Upper lobe of left lung (tissue), 6 donors: ENCODE measurements at regions not wholly inside any gene's neighbourhood (a gene's known extent, or its start where the extent isn't known, plus 50 kb on each side); places are given as distances from the start of the nearest gene placed in this dataset.

ENCODE experiments used
- ATAC-seq, 2 donors: fragments of 200-7000 bp; cut with Tn5 transposase; one replicate each; pipeline ENCODE4 v1.9.1; 2022; ENCODE audit warnings: mild to moderate bottlenecking in 2 of 2, moderate library complexity in 2 of 2; ENCODE audit not compliant: low FRiP score in 2 of 2
- DNase-seq, 2 donors: peaks; one replicate each; pipeline ENCODE4 v3.0.0-alpha.2; 2019 to 2020
- H3K27ac ChIP-seq, 4 donors: fragments of 200-600 bp; sonication (generic); one replicate each; pipeline ENCODE4 v1.5.1; 2016 to 2019
- H3K27me3 ChIP-seq, 4 donors: fragments of 200-600 bp; sonication (generic); one replicate each; pipeline ENCODE4 v1.5.1; 2017 to 2019
- H3K36me3 ChIP-seq, 4 donors: fragments of 200-600 bp; sonication (generic); one replicate each; pipeline ENCODE4 v1.5.1; 2016 to 2019
- H3K4me1 ChIP-seq, 4 donors: fragments of 200-600 bp; sonication (generic); one replicate each; pipeline ENCODE4 v1.5.1; 2018 to 2019
- H3K4me3 ChIP-seq, 4 donors: fragments of 200-600 bp; sonication (generic); one replicate each; pipeline ENCODE4 v1.5.1; 2017 to 2019; ENCODE audit warnings: mild to moderate bottlenecking in 2 of 4, moderate library complexity in 1 of 4
- H3K9me3 ChIP-seq, 4 donors: fragments of 200-600 bp; sonication (generic); one replicate each; pipeline ENCODE4 v1.5.1; 2018 to 2019
- CTCF ChIP-seq, 6 experiments: fragments of 450-650 bp in 4 of 6; fragments of 200-600 bp in 2 of 6; sonication (generic) in 2 of 6; IDR thresholded peaks; one replicate each; pipeline ENCODE4 v1.5.1; 2016 to 2019; ENCODE audit warnings: antibody characterized with exemption in 6 of 6
- EP300 ChIP-seq, 4 donors: sonication (generic); formaldehyde crosslinking; IDR thresholded peaks; one replicate each; pipeline ENCODE4 v1.5.1; 2017; ENCODE audit warnings: antibody characterized with exemption in 4 of 4, control low read depth in 2 of 4
- POLR2A ChIP-seq, 4 donors: fragments of 450-650 bp; IDR thresholded peaks; one replicate each; pipeline ENCODE4 v1.5.1; 2016 to 2017; ENCODE audit warnings: antibody characterized with exemption in 4 of 4, mild to moderate bottlenecking in 2 of 4
- POLR2AphosphoS5 ChIP-seq, 2 donors: sonication (generic); formaldehyde crosslinking; IDR thresholded peaks; one replicate each; pipeline ENCODE4 v1.5.1; 2017; ENCODE audit warnings: antibody characterized with exemption in 2 of 2
- WGBS, 2 donors: methylation state at CpG; one replicate each; pipeline ENCODE4 v1.1.5; 2017 to 2018; 5-methylcytosine and 5-hydroxymethylcytosine counted together
- donor health status: DM: no; HTN: no; CAD: no; lungs with moderate emphysema.
- donor health status: DM: no; HTN: yes; CAD: no; lungs with severe emphysema.

GRCh38 chr14:76974365-76974764 lies 54.1 kb downstream of the IRF2BPL start:
- DNase-seq (no peak), ATAC-seq (no peak)
- H3K9me3 ChIP-seq, result no peaks in the 10 kb centered on the region
- no peaks in the 10 kb centered on the region for H3K27me3 ChIP-seq
- H3K4me3 ChIP-seq, result no peak overlapping the region
- no peak overlapping the region for H3K27ac ChIP-seq
- TF ChIP-seq POLR2A (IDR thresholded peaks at IDR 0.05) (no peak), CTCF (IDR thresholded peaks at IDR 0.05) (no peak), EP300 (IDR thresholded peaks at IDR 0.05) (no peak), POLR2AphosphoS5 (IDR thresholded peaks at IDR 0.05) (no peak)
- WGBS, 2 donors, result 64 to 73% methylated on average over 2 of the region's 2 CpGs
- H3K4me1 ChIP-seq, result peaks cover 0 to 7% (median 3%) of the 10 kb centered on the region in 4 donors
- no peaks in the 10 kb centered on the region for H3K36me3 ChIP-seq

GRCh38 chr14:76971549-76971948 lies 57.0 kb downstream of the IRF2BPL start:
- H3K4me1 ChIP-seq, result peaks cover 0 to 6% (median under 1%) of the 10 kb centered on the region in 4 donors
- no peaks in the 10 kb centered on the region for H3K36me3 ChIP-seq
- DNase-seq, result no peak
- no peak overlapping the region for H3K4me3 ChIP-seq
- no peak for ATAC-seq
- H3K27me3 ChIP-seq, result no peaks in the 10 kb centered on the region
- H3K9me3 ChIP-seq, result no peaks in the 10 kb centered on the region
- WGBS, 2 donors, result 91 to 96% methylated on average over 6 of the region's 6 CpGs
- H3K27ac ChIP-seq, result no peak overlapping the region
- no peak for TF ChIP-seq POLR2AphosphoS5 (IDR thresholded peaks at IDR 0.05)
- TF ChIP-seq POLR2A (IDR thresholded peaks at IDR 0.05), result no peak
- TF ChIP-seq CTCF (IDR thresholded peaks at IDR 0.05), result no peak
- no peak for TF ChIP-seq EP300 (IDR thresholded peaks at IDR 0.05)

DNA sequence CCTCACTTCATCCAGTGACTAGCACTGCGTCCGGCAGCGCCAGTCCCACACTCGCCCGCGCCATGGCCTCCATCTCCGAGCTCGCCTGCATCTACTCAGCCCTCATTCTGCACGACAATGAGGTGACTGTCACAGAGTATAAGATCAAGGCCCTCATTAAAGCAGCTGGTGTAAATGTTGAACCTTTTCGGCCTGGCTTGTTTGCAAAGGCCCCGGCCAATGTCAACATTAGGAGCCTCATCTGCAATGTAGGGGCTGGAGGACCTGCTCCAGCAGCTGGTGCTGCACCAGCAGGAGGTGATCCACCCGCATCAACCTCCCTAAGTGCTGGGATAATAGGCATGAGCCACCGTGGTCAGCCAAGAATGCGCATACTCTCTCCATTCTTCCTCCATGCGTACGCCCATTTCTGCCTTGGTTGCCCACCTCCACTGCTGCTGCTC lies 59.9 kb downstream of the IRF2BPL start:
- Histone ChIP-seq H3K27ac (no peak overlapping the region), H3K4me1 (no peaks in the 10 kb centered on the region), H3K4me3 (no peak overlapping the region), H3K27me3 (no peaks in the 10 kb centered on the region), H3K36me3 (no peaks in the 10 kb centered on the region), H3K9me3 (no peaks in the 10 kb centered on the region)
- WGBS, 2 donors, result 88 to 92% methylated on average over 15 to 16 of the region's 16 CpGs
- no peak for ATAC-seq
- TF ChIP-seq POLR2AphosphoS5 (IDR thresholded peaks at IDR 0.05) (no peak), EP300 (IDR thresholded peaks at IDR 0.05) (no peak), POLR2A (IDR thresholded peaks at IDR 0.05) (no peak), CTCF (IDR thresholded peaks at IDR 0.05) (no peak)
- DNase-seq, result no peak

DNA sequence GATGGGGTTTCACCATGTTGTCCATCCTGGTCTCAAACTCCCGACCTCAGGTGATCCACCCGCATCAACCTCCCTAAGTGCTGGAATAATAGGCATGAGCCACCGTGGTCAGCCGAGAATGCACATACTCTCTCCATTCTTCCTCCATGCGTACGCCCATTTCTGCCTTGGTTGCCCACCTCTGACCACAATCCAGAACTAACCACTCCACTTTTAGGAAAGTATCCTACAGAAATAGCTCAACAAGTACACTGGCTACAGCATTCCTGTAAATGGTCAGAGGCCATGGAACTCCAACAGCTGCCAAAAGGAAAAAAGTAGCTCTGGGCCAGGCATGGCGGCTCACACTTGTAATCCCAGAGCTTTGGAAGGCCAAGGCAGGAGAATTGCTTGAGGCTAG lies 60.7 kb downstream of the IRF2BPL start:
- TF ChIP-seq POLR2AphosphoS5 (IDR thresholded peaks at IDR 0.05), result no peak
- TF ChIP-seq CTCF (IDR thresholded peaks at IDR 0.05), result no peak
- no peak for TF ChIP-seq EP300 (IDR thresholded peaks at IDR 0.05)
- TF ChIP-seq POLR2A (IDR thresholded peaks at IDR 0.05), result no peak
- DNase-seq, result no peak
- no peaks in the 10 kb centered on the region for H3K36me3 ChIP-seq
- H3K4me1 ChIP-seq, result peaks cover 0 to under 1% (median 0%) of the 10 kb centered on the region in 4 donors
- H3K9me3 ChIP-seq, result no peaks in the 10 kb centered on the region
- 94 to 95% methylated on average over 7 of the region's 7 CpGs for WGBS, 2 donors
- H3K27me3 ChIP-seq, result no peaks in the 10 kb centered on the region
- no peak overlapping the region for H3K4me3 ChIP-seq
- H3K27ac ChIP-seq, result no peak overlapping the region
- no peak for ATAC-seq

GRCh38 chr14:76965232-76965631 lies 63.3 kb downstream of the IRF2BPL start:
- H3K9me3 ChIP-seq, result no peaks in the 10 kb centered on the region
- WGBS, 2 donors, result 85 to 90% methylated on average over 5 of the region's 5 CpGs
- no peak for ATAC-seq
- H3K4me3 ChIP-seq, result no peak overlapping the region
- H3K27ac ChIP-seq, result no peak overlapping the region
- H3K27me3 ChIP-seq, result no peaks in the 10 kb centered on the region
- TF ChIP-seq POLR2AphosphoS5 (IDR thresholded peaks at IDR 0.05), result no peak
- no peak for TF ChIP-seq EP300 (IDR thresholded peaks at IDR 0.05)
- no peak for TF ChIP-seq CTCF (IDR thresholded peaks at IDR 0.05)
- no peak for TF ChIP-seq POLR2A (IDR thresholded peaks at IDR 0.05)
- H3K36me3 ChIP-seq, result no peaks in the 10 kb centered on the region
- DNase-seq, result no peak
- peaks cover 12 to 24% (median 15%) of the 10 kb centered on the region in 4 donors for H3K4me1 ChIP-seq
